ENCODE measurements at regions not wholly inside any gene's neighbourhood (a gene's known extent, or its start where the extent isn't known, plus 50 kb on each side); places are given as distances from the start of the nearest gene placed in this dataset.
A peak's percentile ranks its signal among the peaks of the same experiment; 100 is the strongest.
"Not testable (repeated sequence)": the region's sequence is repeated elsewhere in the genome, so short reads cannot be mapped to it uniquely, and the experiment has no call there.

DNA sequence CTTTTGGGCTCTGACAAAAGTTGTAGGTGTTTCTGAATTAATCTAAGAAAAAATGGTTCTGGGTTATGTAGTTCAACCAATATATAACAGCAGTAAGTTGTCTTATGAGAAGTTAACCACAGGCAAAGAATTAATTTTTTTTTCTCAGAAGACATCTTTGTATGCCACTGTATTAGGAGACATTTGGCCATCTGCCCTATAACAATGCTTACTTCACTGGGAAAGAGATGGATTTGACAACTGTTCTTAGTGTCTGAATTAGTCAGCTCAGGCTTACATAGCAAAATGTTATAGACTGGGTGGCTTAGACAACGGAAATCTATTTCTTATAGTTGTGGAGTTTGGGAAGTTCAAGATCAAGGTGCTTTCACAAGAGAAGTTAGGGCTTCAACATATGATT is 508.1 kb downstream of the STIM2 start:
- no peak for DNase-seq

DNA sequence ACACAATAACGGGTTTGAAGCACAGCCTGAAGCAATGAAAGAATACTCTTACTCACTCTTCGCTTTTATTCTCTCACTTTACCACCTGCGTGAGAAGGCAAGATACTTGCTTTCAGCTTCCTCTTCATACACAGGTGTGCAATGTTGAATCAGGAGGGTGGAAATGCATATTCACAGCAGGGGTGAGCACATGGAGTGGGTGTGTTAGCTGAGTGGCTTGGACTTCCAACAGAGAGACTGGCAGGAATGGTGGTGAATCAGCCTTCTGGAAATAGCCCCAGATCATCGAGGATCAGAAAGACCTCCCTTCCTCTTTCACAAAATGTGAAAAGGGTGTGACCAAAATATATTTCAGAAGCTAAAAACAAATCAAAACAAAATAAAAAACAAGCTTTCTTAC is 521.2 kb downstream of the STIM2 start:
- no peak for DNase-seq

DNA sequence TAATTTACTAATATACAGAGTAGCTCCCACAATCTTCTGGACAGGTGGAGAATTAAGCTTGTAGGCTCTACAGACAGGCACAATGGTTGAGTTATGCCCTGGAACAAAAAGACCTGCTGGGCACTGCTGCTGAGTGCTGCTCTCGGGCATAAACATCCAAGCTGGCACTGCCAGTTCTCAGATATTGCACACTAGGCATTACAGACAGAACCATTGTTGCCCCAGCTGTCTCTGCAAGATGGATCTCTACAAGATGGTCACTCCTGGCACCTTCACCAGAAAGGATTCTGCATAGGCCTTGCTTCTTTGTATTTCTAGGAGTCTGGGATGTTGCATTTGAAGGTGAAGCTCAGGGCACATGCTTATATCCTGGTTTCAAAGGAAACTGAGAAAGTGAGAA is 527.1 kb downstream of the STIM2 start:
- DNase-seq = no peak

DNA sequence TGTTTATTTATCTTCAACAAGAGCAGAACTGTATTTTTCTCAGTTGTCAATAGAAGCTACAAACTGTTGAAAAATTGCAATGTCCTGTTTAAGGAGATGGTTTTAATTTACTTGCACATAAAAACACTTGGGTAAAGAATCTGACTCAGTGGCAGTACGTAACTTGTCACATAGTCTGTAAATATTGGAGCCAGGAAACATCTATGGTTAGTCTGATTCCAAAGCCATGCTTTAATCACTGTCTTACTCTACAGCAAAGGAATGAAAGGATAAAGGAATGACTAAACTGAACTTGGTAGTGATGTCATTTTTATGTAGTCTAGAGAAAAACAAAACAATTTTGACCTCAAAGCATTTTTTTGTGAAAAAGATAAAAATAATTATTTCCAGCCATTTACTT is 537.2 kb downstream of the STIM2 start:
- peak; percentile 14 for DNase-seq

DNA sequence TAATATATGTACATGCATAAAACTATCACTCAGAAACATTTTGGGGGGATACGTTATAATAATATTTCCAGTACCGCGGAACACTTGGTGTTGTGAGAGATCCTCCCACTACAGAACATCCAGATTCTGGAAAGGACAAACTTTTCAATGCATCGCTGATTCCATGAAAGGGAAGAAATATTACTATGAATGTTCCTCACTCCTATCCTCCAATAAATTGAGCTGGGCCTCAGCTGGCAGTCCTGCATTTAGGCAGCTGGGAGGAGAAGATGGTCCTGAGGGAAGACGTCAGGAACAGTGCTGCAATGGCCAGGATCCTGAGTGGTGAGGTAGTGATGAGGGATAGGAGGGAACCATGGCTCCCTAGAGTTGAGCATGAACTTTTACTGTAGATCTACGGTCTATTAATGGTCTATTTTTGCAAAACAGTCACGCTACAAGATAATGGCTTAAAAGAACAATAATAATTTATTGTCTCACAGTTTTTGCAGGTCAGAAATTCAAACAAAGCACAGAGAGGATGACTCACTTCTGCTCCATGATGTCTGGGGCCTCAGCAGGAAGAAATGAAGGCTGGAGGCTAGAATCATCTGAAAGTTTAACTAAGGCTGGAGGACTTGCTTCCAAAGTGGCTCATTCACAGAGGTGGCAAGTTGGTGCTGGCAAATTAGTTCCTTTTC is 538.1 kb downstream of the STIM2 start:
- DNase-seq = peak; percentile 11

DNA sequence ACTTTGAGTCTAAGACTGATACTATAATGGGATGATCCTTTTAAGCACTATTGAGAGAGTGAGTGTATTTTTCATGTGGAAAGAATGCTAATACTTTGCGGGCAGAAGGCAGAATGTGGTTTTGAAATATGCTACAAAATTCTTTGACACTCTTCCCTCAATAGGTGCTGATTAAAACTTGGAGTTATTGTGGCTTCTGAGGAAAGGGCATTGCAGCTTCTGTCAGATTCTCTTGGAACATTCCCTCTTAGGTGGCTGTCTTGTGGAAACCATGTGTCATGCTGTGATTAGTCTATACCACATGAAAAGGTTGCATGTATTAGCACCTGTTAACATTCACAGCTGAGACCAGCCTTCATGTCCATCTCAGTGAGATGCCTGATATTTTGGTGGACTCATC is 547.0 kb downstream of the STIM2 start:
- no peak for DNase-seq

DNA sequence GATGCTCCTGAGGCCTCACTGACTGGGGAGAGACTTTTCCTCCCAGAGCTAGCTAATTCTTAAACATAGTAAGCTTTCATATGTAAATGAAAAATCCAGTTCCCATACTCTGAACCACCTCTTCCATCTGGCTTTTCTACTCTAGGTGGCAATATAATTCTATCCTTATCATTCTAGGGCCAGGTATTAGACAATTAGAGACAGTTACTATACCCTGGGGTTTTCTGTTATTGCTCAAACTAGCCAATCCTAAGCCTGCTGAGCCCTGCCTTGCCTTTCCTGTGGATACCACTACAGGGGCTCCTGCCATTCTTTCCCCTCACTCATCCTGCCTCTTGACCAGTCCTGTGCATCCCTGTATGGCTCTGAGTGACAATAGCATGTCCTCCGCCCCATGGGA is 552.0 kb downstream of the STIM2 start:
- no peak for DNase-seq

DNA sequence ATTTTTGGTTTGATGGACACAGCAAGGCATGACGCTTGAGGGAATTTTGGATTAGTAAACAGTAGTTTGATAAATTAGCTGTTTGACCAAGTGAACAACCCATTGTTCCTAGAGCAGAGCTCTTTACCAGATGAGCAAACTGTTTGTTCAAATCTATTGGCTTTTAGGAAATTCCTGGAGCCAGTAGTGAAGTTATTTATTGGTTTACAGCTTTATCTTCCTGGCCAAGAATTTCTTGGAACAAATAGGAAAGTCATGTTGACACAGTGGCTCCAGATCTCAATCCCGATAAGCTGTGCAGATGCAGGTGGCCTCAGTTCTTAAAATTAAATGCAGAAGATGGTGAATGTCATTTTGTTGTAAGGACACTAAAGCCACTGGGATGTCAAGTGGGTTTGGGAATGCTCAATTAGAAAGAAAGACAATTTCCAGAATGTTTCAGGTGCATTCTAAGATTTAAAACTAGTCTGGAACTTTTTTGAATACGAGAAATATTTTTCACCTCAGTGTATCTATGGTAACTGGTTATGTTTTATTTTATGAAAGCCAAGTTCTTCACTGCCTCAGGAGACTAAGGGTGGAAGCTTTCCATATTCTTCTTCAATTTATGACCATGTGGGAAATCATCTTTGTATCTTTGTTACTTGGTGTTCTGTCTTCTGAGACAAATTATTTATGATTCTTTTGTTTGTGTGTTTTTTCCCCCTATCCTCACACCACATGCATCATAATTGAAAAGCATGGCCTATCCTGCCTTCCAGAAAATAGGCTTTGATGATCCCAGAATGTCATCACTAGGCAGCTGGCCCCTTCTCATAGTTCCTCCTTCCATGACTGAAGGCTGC is 554.5 kb downstream of the STIM2 start:
- DNase-seq = no peak

DNA sequence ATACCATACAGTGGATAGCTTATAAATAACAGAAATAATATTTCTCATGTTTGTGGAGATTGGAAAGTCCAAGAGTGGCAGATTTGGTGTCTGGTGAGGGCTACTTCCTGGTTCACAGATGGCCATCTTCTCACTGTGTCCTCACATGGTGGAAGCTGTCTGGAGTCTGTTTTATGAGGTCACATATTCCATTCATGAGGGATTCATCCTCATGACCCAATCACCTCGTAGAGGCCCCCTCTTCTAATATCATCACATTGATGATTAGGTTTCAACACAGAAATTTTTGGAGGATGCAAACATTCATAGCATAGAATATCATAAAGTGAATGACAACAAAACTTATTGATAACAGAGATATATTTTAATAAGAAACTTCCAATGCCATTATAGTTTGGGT is 568.0 kb downstream of the STIM2 start:
- DNase-seq = no peak

DNA sequence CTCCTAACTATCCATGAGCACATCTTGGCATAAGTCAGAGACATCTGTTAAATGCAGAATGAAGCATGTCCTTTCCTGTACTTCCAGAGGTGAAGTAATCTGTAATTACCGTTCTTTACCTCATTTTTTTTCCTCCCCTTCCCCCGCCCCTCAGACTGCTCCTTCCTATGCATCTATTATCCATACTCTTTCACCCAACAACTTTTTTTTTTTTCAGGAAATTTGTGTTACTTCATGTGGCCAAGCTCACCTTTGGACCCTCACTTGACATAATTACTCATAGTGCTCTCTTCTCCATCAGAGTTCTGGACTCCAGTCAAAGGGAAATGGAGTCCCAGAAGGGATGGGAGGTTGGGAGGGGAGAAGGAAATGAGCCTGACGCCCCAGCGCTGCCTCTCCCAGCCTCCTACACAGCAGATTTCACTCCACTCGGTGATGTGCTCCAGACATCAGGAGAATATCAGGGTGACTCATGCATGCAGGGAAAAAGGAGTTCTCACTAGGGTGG is 568.8 kb downstream of the STIM2 start:
- DNase-seq = no peak

DNA sequence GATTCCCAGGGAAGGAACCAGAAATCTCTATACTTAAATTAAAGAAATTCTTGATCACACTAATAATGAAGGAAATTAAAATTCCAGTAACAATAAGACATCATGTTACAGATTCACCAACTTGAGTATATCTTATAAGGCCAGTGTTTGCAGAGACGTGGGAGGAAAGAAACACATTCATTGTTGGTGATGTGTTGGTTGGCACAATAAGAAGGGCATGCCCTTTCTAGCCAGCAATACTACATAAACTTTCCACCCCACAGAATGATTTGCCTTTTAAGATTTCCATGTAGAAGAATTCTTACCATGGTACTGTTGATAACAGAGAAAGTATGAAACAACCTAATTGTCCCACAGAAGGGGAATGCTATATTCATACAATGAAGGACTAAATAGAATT is 581.5 kb downstream of the STIM2 start:
- no peak for DNase-seq

DNA sequence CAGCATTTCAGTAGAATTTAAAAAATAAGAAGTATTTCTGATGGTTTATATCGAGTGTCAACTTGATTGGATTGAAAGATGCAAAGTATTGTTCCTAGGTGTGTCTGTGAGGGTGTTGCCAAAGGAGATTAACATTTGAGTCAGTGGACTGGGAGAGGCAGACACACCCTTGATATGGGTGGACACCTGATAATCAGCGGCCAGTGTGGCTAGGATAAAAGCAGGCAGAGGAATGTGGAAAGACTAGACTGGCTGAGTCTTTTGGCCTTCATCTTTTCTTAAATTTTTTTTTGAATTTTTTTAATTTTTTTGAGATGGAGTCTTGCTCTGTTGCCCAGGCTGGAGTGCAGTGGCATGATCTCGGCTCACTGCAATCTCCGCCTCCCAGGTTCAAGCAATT is 582.0 kb downstream of the STIM2 start:
- not testable (repeated sequence) for DNase-seq

DNA sequence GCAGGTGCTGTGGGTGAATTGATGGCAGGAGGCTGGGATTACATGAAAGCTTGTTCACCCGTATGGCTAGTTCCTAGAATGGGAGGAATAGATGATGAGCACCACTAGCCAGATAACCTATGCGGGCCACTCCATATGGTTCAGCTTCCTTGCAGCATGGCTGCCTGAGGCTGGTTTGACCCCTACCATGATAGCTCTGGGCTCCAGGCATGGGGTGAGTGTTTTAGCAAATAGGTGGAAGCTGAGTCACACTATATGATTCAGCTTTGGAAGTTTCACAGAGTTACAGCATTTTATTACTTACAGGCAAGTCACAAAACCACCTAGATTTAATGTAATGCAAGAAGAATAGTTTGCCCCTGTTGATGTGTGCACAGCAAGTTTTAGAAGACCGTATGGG is 603.2 kb downstream of the STIM2 start:
- no peak for DNase-seq

DNA sequence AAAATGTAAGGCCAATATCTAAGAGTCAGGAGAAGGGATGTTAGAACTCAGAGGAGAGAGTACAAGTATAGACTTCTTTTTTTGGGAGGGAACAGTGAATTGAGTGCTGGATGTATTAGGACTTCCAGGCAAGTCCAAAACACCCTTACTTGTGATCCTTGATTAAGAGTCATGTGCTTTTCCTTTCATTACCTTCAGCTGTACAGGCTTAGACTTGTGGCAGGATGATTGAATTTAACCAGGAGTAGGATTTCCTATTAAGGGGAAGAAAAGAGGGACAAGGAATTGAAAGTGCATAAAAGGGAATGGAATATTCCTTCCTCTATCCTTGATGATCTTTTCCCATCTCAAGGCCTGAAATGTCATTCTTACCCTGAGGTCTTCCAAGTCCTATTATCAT is 606.7 kb downstream of the STIM2 start:
- DNase-seq = no peak

DNA sequence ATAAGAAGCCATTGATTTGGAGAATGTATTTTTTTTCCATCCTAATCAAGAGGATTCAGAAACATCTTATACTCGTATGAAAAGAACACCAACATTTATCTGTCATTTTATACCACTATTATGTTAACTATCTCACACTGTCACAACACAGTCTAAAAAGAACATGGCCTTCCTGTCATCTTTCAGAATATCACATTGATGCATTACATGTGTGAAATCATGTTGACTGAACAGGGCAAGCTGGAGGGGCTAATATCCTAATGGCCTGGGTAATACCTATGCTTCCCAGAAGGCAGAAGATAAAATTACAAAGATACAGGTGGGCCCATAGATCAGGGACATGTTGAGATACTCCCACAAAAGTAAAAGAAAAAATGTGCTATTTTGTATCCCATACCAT is 611.7 kb downstream of the STIM2 start:
- DNase-seq = no peak

DNA sequence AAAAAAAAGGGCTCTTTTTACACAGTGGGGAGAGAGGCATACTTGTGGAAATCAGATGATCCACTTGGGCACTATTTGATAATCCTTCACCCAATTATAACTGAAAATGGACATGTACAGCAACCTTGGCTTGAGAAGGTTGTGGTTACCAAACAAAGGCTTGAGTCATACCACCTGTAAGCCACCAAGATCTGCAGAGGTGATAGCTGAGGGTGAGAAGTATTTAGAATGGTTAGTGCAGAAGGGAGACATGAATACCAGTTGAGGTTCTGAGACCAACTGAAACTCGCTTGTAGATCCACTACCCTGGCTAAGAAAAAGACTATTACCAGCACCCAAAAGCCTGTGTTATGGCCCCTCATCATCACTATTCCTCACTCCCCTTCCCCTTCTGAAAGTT is 614.0 kb downstream of the STIM2 start:
- no peak for DNase-seq

DNA sequence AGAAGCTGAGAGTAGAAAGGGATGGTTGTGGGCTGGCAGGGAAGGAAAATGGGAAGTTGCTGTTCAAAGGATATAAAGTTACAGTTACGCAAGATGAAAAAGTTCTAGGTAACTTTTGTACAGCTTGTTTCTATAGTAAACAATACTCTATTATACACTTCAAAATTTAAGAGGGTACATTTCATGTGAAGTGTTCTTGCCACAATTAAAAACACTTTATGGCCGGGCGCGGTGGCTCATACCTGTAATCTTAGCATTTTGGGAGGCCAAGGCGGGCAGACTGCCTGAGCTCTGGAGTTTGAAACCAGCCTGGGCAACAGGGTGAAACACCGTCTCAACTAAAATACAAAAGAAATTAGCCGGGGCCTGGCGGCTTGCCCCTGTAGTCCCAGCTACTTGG is 623.6 kb downstream of the STIM2 start:
- DNase-seq = no peak

DNA sequence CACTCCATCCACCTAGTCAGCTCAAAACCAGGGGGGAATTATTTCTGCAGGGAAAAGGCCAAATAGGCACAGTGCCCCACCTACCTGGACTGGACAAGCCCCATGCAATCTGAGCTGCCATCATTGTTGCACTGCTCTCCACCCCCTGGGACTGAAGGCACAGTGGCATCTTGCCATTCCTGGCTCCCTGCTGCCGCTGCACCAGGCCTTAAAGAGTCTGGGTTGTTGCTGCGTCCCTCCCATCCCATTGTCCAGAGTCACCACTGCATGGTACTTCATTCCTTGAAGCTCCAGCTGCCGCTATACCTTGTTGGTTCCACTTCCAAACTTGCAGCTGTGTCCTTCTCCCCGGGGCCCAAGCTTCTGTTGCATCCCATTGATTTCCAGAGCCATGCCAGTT is 629.7 kb downstream of the STIM2 start:
- no peak for DNase-seq

DNA sequence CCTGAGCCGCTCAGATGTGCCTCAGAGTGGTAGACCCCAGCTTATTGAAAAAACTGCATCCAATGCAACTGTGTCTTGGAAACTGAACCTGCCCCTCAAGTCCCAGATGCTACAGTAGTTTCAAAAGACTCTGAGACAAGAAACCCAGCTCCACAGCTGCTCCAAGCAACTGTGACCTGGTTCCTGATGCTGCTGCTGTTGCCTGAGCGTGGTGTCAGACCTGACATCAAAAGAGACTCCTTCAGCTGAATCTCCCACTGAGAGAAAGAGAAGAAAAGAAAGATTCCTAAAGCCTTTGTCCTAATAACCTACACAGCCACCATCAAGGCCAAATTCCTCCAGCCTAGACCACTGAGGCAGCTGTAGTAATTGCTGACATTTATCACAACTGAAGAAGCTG is 630.1 kb downstream of the STIM2 start:
- DNase-seq = peak; percentile 27

DNA sequence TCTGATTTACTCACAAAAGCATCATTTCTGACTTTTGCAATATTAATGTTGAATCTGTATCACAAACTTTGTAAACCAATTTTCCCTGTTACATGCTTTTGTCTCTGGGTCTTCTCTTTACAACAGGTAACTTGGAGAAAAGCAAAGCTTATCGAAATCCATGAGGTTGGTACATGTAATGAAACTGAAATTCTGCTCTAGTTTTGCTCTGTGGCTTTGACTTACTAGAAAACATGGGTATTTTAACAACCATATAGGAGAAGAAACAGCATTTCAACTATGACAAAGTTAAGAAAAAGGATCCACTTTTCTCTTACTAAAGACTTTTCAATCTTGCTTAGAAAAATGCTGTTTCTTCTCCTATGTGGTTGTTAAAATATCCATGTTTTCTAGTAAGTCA is 645.8 kb downstream of the STIM2 start:
- no peak for DNase-seq

DNA sequence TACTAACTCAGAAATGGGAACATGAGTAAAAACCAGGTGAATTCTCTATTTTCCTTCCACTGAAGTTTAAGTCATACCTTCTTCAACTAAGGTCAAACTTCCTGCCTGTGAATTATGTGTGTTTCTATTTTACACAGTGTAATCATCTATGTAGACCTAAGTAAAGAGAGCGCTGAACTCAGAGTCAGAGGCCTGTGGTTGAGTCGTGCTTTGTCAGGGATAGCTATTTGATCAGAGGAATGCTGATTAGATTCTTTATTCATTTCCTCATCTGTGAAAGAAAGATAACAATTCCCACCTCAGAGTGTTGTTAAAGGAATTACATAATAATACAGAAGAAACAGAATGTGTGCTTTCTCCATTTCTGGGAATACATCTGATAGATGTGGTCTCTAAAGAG is 654.1 kb downstream of the STIM2 start:
- no peak for DNase-seq

DNA sequence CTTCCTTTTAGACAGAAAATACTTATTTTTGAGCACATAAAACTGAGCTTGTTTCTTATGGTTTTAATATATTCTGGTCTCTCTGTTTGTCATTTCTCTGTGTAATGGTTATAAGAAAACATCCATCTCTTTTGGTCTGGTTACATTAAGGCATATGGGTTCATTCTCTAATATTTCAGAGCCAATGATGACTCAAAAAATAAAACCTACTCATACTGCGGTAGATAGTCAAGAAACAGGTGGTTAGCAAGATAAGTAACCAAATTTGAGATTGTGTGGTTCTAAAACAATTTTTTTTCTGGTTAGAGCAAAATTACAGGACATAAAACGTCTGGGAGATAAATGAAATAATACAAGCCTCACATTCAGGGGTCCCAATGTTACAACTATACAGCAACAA is 654.5 kb downstream of the STIM2 start:
- no peak for DNase-seq

DNA sequence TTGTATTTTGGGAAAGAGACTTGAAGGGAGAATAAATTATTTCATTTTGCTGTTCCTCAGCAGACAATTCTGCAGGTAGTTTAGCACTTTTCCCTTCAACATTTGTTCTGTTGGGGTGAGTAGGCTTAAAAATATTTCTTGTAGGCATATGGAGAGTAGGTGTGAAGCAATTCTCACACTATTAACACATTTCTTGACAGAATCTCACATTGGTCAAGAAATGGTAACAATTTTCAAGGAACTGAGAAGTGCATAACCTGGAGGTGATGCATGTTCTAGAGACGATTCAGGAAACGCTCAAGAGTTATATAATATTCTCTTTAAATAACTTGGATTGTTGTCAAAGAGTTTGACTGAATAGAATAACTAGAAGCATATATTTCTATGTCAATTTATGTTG is 658.2 kb downstream of the STIM2 start:
- no peak for DNase-seq

DNA sequence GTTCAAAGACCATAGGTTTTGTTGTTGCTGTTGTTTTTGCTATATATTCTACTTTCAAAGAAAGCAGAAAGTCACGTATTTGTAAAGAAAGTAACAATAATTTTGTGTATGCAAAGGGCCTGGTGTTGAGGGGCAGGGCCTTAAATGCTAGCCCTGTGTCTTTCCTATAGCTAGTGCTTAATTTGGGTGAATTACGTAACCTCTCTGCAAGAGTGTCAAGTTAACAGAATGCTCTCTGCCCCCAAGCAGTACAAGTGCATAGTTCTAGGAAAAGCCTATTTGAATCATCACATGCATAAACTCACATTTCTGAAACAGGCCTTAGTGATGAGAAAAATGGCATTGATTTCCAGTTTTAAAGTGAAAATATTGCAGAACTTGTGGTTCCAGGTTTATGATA is 663.6 kb downstream of the STIM2 start:
- no peak for DNase-seq

DNA sequence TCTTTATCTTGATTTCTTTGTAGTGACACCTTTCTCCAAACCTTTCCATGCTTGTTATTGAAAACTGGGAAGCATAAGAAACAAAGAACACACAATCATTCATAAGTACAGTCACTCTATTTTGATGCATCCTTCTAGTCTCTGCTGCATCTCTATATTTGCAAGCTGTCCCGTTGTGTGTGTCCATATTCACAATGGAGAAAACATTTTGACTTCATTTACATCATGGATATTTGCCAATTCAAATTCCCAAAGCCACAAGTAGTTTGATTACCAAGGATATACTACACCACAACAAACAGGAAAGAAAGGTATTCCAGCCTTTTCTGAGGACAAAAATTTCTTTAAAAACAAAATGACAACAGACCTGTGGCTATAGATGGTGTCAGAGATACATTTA is 673.8 kb downstream of the STIM2 start:
- DNase-seq = no peak

All from eye (tissue), 1 donor.